Keratinocyte (primary cell): ENCODE measurements at regions not wholly inside any gene's neighbourhood (a gene's known extent, or its start where the extent isn't known, plus 50 kb on each side); places are given as distances from the start of the nearest gene placed in this dataset.

Experiments used
- DNase-seq: peaks from one replicate; pipeline ENCODE4 v3.0.0-alpha.2; 2011; ENCODE audit warnings: low read depth, missing footprints, low spot score
- FAIRE-seq: peaks from 2 replicates; lab custom pipeline; 2011; peaks lifted over from hg19 to GRCh38; lab: Jason Lieb, UNC
- H2AFZ ChIP-seq: 2 replicates; pipeline ENCODE4 v1.6.0; 2012; ENCODE audit warnings: low read length, control low read depth, inconsistent platforms; ENCODE audit not compliant: control insufficient read depth
- H3K27ac ChIP-seq: 2 replicates; pipeline ENCODE4 v1.5.1; 2011; ENCODE audit warnings: low read length; ENCODE audit not compliant: control insufficient read depth, insufficient read depth
- H3K27me3 ChIP-seq: 3 replicates; pipeline ENCODE4 v1.6.0; 2011; ENCODE audit warnings: low read length; ENCODE audit not compliant: control insufficient read depth, insufficient read depth; ENCODE audit errors: extremely low read depth
- H3K36me3 ChIP-seq, 2 experiments: 2 replicates in 1 of 2; 3 replicates in 1 of 2; pipeline ENCODE4 v1.5.1; 2011; ENCODE audit warnings: low read length in 2 of 2, mild to moderate bottlenecking in 1 of 2; ENCODE audit not compliant: control insufficient read depth in 2 of 2, insufficient read depth in 2 of 2; ENCODE audit errors: extremely low read depth in 1 of 2
- H3K4me1 ChIP-seq: 3 replicates; pipeline ENCODE4 v1.5.1; 2011; ENCODE audit warnings: low read length; ENCODE audit not compliant: control insufficient read depth, insufficient read depth; ENCODE audit errors: extremely low read depth
- H3K4me2 ChIP-seq: 3 replicates; pipeline ENCODE4 v1.6.0; 2011; ENCODE audit warnings: low read depth, low read length; ENCODE audit not compliant: control insufficient read depth, insufficient read depth; ENCODE audit errors: extremely low read depth
- H3K4me3 ChIP-seq, 3 experiments: fragments of 200-600 bp in 1 of 3; sonication (generic) in 1 of 3; 2 replicates in 2 of 3; 3 replicates in 1 of 3; pipeline ENCODE4 v1.5.1; 2011 to 2016; ENCODE audit warnings: low read length in 3 of 3, mild to moderate bottlenecking in 3 of 3, control low read depth in 2 of 3, inconsistent platforms in 1 of 3, low read depth in 1 of 3, mixed read lengths in 1 of 3, mixed run types in 1 of 3, moderate library complexity in 1 of 3; ENCODE audit not compliant: control insufficient read depth in 2 of 3, insufficient read depth in 2 of 3; ENCODE audit errors: extremely low read depth in 1 of 3
- H3K79me2 ChIP-seq: 2 replicates; pipeline ENCODE4 v1.6.0; 2012; ENCODE audit warnings: low read length; ENCODE audit not compliant: control insufficient read depth, insufficient read depth
- H3K9ac ChIP-seq: 3 replicates; pipeline ENCODE4 v1.6.0; 2011; ENCODE audit warnings: low read length; ENCODE audit not compliant: control insufficient read depth, insufficient read depth; ENCODE audit errors: extremely low read depth
- H3K9me1 ChIP-seq: 3 replicates; pipeline ENCODE4 v1.6.0; 2011; ENCODE audit warnings: low read length; ENCODE audit not compliant: control insufficient read depth, insufficient read depth; ENCODE audit errors: extremely low read depth
- H3K9me3 ChIP-seq: 2 replicates; pipeline ENCODE4 v1.5.1; 2012; ENCODE audit warnings: low read depth, low read length; ENCODE audit not compliant: control insufficient read depth
- H4K20me1 ChIP-seq: 3 replicates; pipeline ENCODE4 v1.6.0; 2011; ENCODE audit warnings: low read length; ENCODE audit not compliant: control insufficient read depth, insufficient read depth; ENCODE audit errors: extremely low read depth
- CTCF ChIP-seq, 3 experiments: IDR thresholded peaks in 1 of 3; conservative IDR thresholded peaks in 1 of 3; optimal IDR thresholded peaks in 1 of 3; 2 replicates in 2 of 3; 3 replicates in 1 of 3; pipeline versions ENCODE3 to v1.5.1; 2011; ENCODE audit warnings: low read length in 3 of 3, mild to moderate bottlenecking in 3 of 3, moderate library complexity in 2 of 3, control low read depth in 1 of 3, inconsistent platforms in 1 of 3; ENCODE audit not compliant: insufficient read depth in 2 of 3; ENCODE audit errors: extremely low read depth in 1 of 3
- EZH2 ChIP-seq: IDR thresholded peaks from one replicate; pipeline ENCODE4 v1.6.1; 2012; ENCODE audit warnings: inconsistent platforms, mild to moderate bottlenecking, low read length, moderate library complexity
- dilution Hi-C: fragments of 300-500 bp; cut with MboI; formaldehyde crosslinking; loops from one replicate; pipeline ENCODE4 v1.7.0; 2020; ENCODE audit warnings: low sequenced_read_pairs; ENCODE audit not compliant: extremely low pct_ligation_motif_present

GRCh38 chr5:3475674-3476073, 120.0 kb upstream of the IRX1 start:
- H3K4me3 ChIP-seq: no peak overlapping the region
- H3K27me3 ChIP-seq: no peaks in the 10 kb centered on the region
- no peaks in the 10 kb centered on the region for H3K4me1 ChIP-seq
- no peak for TF ChIP-seq EZH2
- TF ChIP-seq CTCF (optimal IDR thresholded peaks at IDR 0.05 in 1 of 3, IDR thresholded peaks at IDR 0.05 in 1 of 3, conservative IDR thresholded peaks at IDR 0.05 in 1 of 3; ENCODE audit: extremely low read depth in 1 of 3, insufficient read depth in 2 of 3, low read length in 3 of 3): no peak
- H3K36me3 ChIP-seq: no peaks in the 10 kb centered on the region
- no peaks in the 10 kb centered on the region for H3K9me3 ChIP-seq
- no peak overlapping the region for H2AFZ ChIP-seq
- FAIRE-seq (no peak), DNase-seq (no peak)
- no peaks in the 10 kb centered on the region for H3K9me1 ChIP-seq
- H4K20me1 ChIP-seq: no peaks in the 10 kb centered on the region
- no peak overlapping the region for H3K4me2 ChIP-seq
- no peaks in the 10 kb centered on the region for H3K79me2 ChIP-seq
- no peak overlapping the region for H3K27ac ChIP-seq
- dilution Hi-C loops: no loop called here
- no peak overlapping the region for H3K9ac ChIP-seq

GRCh38 chr5:3466392-3466791, 129.2 kb upstream of the IRX1 start:
- Histone ChIP-seq H3K36me3 (no peaks in the 10 kb centered on the region), H3K9ac (no peak overlapping the region), H2AFZ (no peak overlapping the region), H3K4me2 (no peak overlapping the region), H3K4me3 (no peak overlapping the region), H3K9me1 (no peaks in the 10 kb centered on the region), H3K4me1 (no peaks in the 10 kb centered on the region), H3K79me2 (no peaks in the 10 kb centered on the region), H4K20me1 (no peaks in the 10 kb centered on the region), H3K9me3 (no peaks in the 10 kb centered on the region), H3K27me3 (no peaks in the 10 kb centered on the region), H3K27ac (no peak overlapping the region)
- TF ChIP-seq EZH2: no peak
- TF ChIP-seq CTCF (optimal IDR thresholded peaks at IDR 0.05 in 1 of 3, IDR thresholded peaks at IDR 0.05 in 1 of 3, conservative IDR thresholded peaks at IDR 0.05 in 1 of 3; ENCODE audit: extremely low read depth in 1 of 3, insufficient read depth in 2 of 3, low read length in 3 of 3): no peak
- no peak for FAIRE-seq
- no peak for DNase-seq
- dilution Hi-C loops: no loop called here
